Activated CD4-positive, CD25-positive, alpha-beta regulatory T cell treated with anti-CD3 and anti-CD28 coated beads, Interleukin-2, amount 50 U/mL, for 24 hours (primary cell): ENCODE measurements at regions not wholly inside any gene's neighbourhood (a gene's known extent, or its start where the extent isn't known, plus 50 kb on each side); places are given as distances from the start of the nearest gene placed in this dataset.
A peak's percentile ranks its signal among the peaks of the same experiment; 100 is the strongest.
"Not testable (repeated sequence)": the region's sequence is repeated elsewhere in the genome, so short reads cannot be mapped to it uniquely, and the experiment has no call there.

Experiments used
- ATAC-seq, 2 donors: fragments of 150-1000 bp; cut with Tn5 transposase; one replicate each; pipeline ENCODE4 v1.10.0; 2021; ENCODE audit warnings: mild to moderate bottlenecking in 1 of 2, moderate library complexity in 1 of 2

GRCh38 chr21:23858878-23859277 lies 1748.4 kb downstream of the MRPL39 start:
- no peak for ATAC-seq

GRCh38 chr21:23853796-23854379 lies 1753.4 kb downstream of the MRPL39 start:
- peak in 1 of 2 donors; percentile 49 for ATAC-seq

DNA sequence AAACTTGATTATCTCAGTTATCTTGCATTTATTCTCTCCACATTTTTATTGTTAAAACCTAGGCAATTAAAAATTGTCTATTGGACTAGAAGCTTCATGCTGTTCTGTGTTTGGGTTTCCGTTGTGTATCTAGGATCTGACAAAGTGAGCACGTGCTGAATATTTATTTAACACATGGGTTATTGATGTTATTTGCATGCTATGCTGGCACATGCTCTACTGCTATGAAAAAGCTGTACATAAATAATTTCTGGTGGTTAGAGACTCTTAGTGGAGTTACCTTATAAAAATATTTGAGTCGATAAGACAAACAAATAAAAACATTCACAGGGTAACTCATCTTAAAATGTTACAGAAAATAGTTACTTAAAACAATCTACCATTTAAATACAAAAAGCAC lies 1769.7 kb downstream of the MRPL39 start:
- no peak for ATAC-seq

DNA sequence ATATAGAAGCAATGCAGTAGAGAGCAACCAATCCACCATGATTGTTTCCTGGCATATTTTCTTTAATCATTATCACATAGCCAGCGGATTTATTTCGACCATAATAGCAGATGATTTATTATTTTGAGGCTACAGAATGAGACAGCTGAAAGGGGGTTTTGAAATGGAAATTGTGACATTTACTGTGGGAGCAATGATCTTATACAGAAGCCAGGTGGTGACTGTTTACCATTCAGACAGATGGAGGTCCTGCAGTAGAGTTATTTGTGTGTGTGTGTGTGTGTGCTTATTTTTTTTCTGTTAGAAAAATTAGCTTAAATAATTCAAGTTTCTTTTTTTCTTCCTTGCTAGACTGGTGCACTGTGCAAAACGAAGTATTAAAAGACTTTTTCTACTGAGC lies 1784.5 kb downstream of the MRPL39 start:
- ATAC-seq: no peak

GRCh38 chr21:23817337-23817736 lies 1789.9 kb downstream of the MRPL39 start:
- no peak for ATAC-seq

- no peak for ATAC-seq
These were observed 1794.8 kb downstream of the MRPL39 start for GRCh38 chr21:23812485-23812884.

DNA sequence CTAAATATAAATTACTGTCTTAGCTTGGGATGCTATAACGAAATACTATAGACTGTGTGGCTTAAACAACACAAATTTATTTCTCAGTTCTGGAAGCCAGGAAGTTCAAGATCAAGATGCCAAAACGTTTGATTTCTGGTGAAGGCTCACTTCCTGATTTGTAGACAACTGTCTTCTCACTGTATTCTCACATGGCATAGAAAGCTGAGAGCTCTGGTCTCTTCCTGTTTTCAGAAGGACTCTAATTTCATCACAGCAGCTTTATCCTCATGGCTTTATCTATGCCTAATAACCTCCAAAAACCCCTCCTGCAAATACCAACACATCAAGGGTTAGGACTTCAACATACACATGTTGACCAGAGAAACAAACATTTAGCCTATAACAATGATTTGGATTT lies 1795.5 kb downstream of the MRPL39 start:
- ATAC-seq: no peak

DNA sequence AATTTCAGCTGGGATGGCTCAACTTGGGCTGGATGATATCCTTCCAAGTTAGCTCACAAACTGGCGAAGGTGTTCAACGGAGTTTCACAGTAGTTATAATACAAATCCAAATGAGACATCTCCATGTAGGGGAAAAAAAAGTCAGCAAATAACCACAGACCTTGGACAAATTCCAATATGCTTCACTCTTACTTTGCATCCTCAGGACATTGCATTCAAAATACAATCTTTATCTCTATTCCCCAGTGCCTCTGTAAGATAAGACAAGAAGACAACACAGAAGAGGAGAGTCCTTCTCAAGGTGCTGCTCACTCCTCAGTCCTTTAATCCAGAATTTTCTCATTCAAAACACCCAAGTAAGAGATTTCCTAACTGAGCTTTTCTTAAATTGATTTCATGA lies 1797.7 kb downstream of the MRPL39 start:
- no peak for ATAC-seq

- not testable (repeated sequence) for ATAC-seq
These were observed 1800.2 kb downstream of the MRPL39 start for GRCh38 chr21:23806966-23807548.

- ATAC-seq: no peak
These were observed 1802.4 kb downstream of the MRPL39 start for GRCh38 chr21:23804866-23805265.

- no peak for ATAC-seq
These were observed 1806.0 kb downstream of the MRPL39 start for GRCh38 chr21:23801292-23801691.

- ATAC-seq: no peak
These were observed 1807.9 kb downstream of the MRPL39 start for GRCh38 chr21:23799376-23799775.

- no peak for ATAC-seq
These were observed 1815.0 kb downstream of the MRPL39 start for GRCh38 chr21:23792300-23792699.

- no peak for ATAC-seq
These were observed 1817.4 kb downstream of the MRPL39 start for GRCh38 chr21:23789864-23790263.

DNA sequence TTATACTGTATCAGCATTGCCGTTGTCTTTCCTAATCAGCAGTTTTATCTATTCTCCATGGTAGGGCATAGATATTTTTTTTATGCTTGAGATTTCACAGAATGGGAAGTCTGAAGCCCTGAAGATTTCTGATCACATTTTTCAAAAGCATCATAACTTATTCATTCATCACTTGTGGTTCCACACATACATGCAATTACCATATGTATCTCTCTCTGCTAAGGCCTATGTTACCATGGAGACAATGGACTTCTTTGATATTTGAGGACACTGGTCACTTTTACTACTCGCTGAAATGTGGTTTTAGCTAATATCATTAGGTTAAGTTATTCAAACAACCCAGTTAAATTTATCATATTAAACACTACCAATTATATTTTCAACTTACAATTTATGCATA lies 1827.0 kb downstream of the MRPL39 start:
- ATAC-seq: no peak

DNA sequence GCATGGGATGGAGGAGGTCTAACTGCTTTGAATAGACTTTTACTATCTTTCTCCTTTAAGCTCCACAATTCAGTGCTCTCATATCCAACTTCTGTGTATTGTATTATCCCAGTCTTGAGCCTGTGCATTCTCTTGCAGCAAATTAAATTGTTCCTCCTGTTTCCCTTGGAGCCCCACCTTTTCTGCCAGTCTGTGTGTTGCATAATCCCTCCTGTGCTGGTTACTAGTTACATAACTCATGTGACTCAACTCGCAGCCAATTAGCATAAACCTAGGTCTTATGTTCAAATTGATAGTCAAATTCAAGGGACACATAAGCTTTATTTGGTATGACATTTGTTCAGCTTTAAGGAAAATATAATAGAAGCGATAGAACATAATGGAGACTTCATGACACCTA lies 1863.5 kb downstream of the MRPL39 start:
- no peak for ATAC-seq

DNA sequence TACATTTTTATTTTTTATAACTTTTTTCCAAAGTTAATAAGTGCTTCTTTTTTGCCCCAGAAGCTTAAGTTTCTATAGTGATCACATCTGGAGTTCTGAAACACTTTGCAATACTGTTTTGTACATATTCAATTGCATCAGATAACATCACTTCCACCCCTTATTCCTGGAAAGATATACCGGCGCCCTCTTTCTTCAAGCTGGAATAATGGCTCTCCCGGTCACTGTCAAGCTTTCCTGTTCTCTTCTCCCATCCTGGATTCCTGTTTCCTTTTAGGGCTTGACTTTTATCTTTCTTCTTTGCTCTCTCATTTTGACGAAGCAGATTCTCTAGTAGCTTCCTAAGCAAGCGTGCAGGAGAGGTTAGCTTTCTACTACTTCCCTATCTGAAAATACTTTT lies 1866.8 kb downstream of the MRPL39 start:
- no peak for ATAC-seq

- ATAC-seq: no peak
These were observed 1874.5 kb downstream of the MRPL39 start for GRCh38 chr21:23732776-23733175.

DNA sequence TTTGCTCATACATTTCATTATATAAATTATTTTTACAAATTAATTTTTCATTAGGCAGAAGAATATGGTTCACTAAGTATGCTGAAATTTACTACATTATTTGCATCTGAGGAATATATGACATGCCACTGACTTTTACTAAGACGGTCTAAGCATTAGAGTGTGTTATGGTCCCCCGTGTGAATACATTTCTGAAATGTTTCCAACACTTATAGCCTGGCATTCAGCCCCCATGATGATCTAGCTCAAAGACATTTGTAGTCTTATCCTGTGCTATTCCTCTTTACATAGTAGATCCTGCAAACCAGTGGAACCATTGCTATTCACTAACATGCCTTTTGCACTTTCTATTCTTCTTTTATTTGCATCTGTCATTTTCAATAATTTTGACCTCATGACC lies 1878.0 kb downstream of the MRPL39 start:
- ATAC-seq: no peak

- ATAC-seq: no peak
These were observed 1881.7 kb downstream of the MRPL39 start for GRCh38 chr21:23725576-23725975.

DNA sequence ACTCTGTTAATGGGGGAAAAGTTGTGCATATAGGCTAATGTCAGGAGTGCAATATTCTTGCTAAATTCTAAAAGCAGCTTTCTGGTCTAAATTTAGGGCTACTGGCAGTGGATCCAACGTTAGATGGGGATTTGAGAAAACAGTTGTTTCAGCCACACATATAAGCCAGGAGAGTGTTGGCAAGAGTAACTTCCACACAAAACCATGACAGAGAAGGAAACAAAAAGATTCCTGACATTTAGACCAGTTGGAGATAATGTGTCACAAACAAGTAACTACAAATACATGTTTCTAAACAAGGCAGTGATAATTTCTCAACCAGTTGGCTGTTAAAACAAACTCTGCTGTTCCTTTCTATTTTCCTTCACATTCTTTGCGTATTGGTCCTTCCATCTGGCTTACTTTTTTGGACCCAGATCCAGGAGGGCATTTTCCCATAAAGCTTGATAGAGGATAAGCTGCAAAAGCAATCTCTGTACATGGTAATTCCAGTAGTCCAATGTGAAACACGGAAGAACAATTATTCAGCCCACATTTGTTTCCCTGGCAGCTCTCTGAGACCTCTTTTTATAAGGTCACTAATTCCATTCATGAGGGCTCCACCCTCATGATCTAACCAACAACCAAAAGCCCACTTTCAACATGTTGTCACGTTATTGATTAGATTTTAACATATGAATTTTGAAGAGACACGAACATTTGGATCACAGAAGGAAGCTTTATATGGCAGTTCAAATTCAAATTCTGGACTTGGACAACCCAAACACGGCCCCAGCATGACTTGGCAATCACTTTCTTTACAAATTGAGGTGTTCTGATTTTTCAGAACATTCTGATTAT lies 1888.6 kb downstream of the MRPL39 start:
- no peak for ATAC-seq

- ATAC-seq: no peak
These were observed 1895.1 kb downstream of the MRPL39 start for GRCh38 chr21:23712166-23712565.

- no peak for ATAC-seq
These were observed 1900.8 kb downstream of the MRPL39 start for GRCh38 chr21:23706431-23706830.

- no peak for ATAC-seq
These were observed 1907.9 kb downstream of the MRPL39 start for GRCh38 chr21:23699402-23699801.
